NCI-H460 (cell line): ENCODE measurements at regions not wholly inside any gene's neighbourhood (a gene's known extent, or its start where the extent isn't known, plus 50 kb on each side); places are given as distances from the start of the nearest gene placed in this dataset.

Experiments used
- DNase-seq: peaks from one replicate; pipeline ENCODE4 v3.0.0-alpha.2; 2016; ENCODE audit warnings: low read depth; ENCODE audit errors: extremely low read depth

GRCh38 chr6:42512579-42512978, 51.2 kb upstream of the UBR2 start:
- no peak for DNase-seq

GRCh38 chr6:42511803-42512422, 51.9 kb upstream of the UBR2 start:
- no peak for DNase-seq

- DNase-seq: no peak
Observed at GRCh38 chr6:42510795-42511194, 53.0 kb upstream of the UBR2 start.

- no peak for DNase-seq
Observed at GRCh38 chr6:42509765-42510164, 54.1 kb upstream of the UBR2 start.

GRCh38 chr6:42509256-42509655, 54.6 kb upstream of the UBR2 start:
- no peak for DNase-seq

- no peak for DNase-seq
Observed at GRCh38 chr6:42507901-42508300, 55.9 kb upstream of the UBR2 start.

GRCh38 chr6:42507195-42507594, 55.5 kb upstream of the TRERF1 start:
- DNase-seq: no peak

- no peak for DNase-seq
Observed at GRCh38 chr6:42506070-42506469, 54.3 kb upstream of the TRERF1 start.

GRCh38 chr6:42505385-42505718, 53.6 kb upstream of the TRERF1 start:
- peak; percentile 71 for DNase-seq

- no peak for DNase-seq
Observed at GRCh38 chr6:42503894-42504293, 52.2 kb upstream of the TRERF1 start.

GRCh38 chr6:42502990-42503389, 51.3 kb upstream of the TRERF1 start:
- no peak for DNase-seq

- no peak for DNase-seq
Observed at GRCh38 chr6:42502127-42502526, 50.4 kb upstream of the TRERF1 start.
